HL-60/S4 (cell line): ENCODE measurements at regions not wholly inside any gene's neighbourhood (a gene's known extent, or its start where the extent isn't known, plus 50 kb on each side); places are given as distances from the start of the nearest gene placed in this dataset.
"Not testable (repeated sequence)": the region's sequence is repeated elsewhere in the genome, so short reads cannot be mapped to it uniquely, and the experiment has no call there.

Experiments
- in situ Hi-C: fragments of 300-500 bp; cut with MboI; formaldehyde crosslinking; loops from 2 replicates; pipeline ENCODE4 v1.14.3; 2022; ENCODE audit warnings: low sequenced_read_pairs

DNA sequence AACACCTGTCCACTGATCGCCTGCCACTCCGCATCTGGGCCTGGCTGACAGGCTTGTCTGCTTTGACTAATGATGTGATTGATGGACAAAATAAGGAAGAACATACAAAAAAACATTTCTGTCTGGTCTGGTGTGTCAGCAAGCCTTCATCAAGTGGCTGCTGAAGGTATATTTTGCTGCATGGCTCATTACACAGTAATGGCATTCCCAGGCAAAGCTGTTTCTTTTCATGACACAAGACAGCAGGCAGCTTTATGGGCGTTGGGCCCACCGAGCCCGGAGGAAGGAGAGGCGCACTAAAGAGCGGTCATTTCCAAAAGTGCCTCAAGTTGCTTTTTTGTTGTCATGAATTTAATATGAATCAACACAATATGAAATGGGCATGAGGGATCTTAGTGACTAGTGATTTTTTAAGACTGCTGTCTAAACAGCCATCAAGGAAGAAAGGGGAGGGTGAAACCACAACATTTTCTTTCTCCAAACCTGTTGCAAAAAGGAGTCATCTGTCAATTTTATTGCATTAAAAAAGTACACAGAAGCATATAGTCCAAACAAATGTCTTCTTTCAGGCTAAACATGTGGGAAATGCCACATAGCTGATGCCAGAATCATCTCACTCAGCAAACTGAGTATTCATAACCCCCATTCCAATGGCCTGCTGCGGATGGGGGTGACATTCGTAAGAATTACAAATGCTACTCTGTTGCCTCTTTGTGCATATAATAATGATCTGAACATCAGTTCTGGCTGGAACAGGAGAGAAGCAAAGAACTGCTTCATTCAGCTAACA lies 476.6 kb downstream of the ZNF536 start:
- in situ Hi-C loops: no loop called here

DNA sequence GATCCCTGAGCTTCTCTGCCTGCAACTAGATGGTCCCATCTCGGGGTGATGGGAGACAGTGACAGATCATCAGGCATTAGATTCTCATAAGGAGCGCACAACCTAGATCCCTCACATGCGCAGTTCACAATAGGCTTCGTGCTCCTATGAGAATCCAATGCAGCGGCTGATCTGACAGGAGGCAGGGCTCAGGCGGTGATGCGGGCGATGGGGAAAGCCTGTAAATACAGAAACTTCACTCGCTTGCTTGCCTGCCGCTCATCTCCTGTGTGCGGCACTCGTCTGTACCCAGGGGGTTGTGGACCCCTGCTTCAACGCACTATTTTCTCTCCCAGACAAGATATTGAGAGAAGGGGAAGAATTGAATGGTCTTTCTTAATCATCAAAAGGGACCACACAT lies 473.9 kb downstream of the ZNF536 start:
- in situ Hi-C loops: no loop called here

DNA sequence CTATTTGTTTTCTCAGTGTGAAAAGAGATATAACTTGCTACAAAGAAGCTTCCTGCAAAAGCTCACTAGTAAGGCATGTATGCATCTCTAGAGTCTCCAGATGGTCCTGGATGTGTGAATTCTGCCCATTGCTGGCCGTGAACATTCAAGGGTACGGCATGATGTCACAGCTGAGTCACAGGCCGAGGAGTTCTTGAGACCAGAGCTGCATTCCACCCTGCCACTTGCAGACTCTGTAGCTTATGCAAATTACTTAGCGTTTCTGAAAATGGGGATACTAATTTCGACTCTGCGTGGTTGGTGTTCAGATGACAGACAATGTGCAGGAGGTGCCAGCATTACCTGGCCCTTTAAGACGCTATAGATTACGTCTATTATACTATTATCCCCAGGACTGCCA lies 470.7 kb downstream of the ZNF536 start:
- in situ Hi-C loops: no loop called here

DNA sequence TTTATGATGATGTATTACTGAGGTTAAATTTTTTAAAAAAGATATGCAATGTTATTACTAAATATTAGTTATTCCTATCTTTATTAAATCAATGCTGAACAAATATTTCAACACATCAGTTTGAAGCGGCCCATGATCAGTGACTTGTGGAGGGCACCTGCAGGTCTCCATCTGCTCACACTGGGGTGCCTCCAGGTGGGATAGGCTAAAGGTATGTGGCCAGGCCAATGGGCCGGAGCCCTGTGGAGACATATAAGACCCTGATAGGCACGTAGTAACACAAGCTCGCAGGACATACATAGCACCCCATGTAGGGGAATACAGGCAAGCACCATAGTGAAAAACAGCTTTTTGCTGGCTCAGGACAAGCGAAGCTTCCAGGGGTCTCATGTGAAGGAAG lies 469.8 kb downstream of the ZNF536 start:
- in situ Hi-C loops: no loop called here

DNA sequence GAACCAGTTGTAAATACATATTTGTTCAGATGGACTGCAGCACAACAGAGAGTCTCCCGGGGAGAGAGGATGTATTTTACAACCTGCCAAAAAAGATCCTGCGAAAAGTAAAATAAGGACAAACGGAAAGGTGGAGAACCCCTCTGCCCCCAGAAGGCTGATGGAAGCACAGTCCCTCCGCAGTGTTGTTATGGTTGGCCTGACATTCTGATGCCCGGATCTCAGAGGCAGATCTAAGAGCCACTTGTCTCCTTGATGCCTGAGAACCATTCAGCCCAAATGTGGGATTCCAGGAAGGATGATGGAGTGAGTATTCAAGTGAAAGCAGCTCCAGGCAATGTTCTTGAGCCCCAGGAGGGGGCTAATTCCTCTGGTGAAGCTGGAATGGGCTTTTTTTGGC lies 458.7 kb downstream of the ZNF536 start:
- in situ Hi-C loops: no loop called here

DNA sequence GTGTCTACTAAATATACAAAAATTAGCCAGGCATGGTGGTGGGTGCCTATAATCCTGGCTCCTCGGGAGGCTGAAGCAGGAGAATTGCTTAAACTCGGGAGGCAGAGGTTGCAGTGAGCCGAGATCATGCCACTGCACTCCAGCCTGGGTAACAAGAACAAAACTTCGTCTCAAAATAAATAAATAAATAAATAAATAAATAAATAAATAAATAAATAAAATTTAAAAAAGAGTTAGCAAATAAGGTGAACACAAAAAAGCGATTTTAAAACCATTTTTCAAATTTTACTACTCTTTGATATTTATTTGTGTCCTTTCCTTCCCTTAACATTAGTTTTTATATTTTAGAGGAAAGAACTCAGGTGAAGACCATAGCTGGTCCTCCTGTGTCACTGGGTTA lies 453.3 kb downstream of the ZNF536 start:
- in situ Hi-C loops: not testable (repeated sequence)

DNA sequence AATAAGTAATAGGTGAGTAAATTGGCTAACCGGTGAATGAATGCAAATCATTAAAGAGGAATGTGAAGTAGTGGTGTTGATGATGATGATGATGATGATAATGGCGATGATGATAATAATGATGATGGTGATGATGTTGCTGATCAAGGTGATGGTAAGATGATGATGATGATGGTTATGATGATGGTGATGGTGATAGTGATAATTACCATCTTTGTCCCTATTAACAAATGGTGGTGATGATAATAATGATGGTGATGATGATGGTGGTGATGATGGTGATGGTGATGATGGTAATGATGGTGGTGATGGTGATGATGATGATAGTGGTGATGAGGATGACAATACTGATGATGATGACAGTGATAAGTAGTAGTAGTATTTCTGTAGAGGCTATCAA lies 452.6 kb downstream of the ZNF536 start:
- in situ Hi-C loops: no loop called here

DNA sequence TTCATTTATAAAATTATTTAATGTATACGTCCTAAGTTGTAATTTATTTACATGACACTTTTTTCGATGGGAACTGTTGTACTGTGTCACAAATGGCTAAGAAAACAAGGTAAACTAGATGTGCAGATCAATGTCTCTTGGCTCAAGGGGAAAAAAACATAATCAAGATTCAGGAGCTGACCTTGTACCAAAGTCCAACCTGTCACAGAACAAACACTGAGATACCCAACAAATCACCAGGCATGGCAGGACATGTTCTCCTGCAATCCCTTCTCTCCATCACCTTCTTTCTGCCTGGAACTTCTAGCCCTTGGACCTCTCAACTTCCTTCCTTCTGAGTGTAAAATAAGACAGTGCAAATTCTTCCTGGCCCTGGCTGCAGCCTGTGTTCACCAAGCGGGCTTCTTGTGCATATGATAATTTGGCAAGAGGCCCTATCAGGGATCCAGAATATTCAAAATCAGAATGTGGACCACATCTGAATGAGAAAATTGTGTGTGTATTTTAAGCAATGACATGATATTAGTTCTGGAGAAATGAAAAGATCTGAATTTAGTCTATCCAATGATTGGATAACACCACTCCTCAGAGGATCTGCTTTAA lies 445.9 kb downstream of the ZNF536 start:
- in situ Hi-C loops: no loop called here

DNA sequence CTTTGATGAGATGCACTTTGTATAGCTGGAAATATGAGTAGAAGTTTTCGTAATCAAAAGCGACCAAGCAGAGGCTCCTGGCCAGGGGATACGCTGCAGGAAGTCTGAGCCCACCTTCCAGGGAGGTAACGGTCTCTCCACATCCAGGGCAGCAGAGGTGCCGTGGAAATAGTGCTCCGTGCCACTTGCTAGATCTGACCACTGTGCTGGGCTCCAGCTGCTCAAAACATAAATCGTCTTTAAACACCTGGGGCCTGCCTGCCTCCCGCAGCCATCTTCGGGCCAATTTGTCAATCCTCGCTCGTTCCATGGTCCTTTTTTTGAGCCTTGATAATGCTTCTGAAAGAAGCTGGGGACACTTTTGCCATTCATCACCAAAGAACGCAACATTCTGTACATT lies 445.0 kb downstream of the ZNF536 start:
- in situ Hi-C loops: no loop called here

DNA sequence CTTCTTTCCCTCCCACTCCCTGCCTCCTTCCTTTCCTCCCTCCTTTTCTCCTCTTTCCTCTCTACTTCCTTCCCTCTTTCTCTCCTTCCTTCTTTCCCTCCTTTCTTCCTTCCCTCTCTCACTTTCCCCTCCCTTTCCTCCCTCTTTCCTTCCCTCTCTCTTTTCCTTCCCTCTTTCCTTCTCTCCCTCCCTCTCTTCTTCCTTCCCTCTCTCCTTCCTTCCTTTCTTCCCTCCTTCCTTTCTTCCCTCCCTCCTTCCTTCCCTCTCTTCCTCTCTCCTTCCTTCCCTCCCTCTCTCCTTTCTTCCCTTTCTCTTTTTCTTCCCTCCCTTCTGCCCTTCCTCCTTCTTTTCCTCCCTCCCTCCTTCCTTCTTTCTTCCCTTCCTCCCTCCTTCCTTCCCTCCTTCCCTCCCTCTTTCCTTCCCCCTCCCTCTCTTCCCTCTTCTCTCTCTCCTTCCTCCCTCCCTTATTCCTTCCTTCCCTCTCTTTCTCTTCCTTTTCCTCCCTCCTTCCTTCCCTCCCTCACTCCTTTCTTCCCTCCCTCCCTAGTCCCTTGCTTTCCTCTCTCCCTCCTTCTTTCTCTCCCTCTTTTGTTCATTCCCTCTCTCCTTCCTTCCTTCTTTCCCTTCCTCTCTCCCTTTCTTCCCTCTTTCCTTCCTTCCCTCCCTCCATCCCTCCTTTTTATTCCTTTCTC lies 443.9 kb downstream of the ZNF536 start:
- in situ Hi-C loops: no loop called here

DNA sequence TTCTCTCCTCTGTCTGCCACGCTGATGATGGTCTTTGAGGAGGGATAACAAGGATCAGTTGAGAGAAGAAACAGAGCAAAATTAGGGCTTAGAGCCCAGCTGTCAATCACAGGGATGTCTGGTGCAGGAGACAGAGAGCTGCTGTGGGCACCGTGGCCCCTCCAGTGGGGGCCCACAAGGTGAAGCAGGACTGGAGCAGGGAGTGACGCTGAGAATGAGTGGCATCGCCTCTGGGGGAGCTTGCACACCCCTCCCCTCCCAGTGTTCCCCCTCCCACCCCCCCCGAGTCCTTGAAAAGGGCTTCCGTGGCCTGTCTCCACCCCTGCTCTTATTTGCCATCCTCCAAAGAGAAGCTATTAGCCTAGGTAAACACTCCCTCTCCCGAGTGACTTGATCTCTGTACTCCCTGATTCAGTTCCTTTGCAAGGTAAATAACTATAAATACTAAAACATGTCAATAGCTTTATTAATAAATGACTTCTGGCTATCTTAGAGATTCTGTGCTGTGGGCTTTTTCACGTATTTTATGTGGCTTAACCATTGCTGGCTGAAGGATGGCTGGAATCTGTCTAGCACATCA lies 440.0 kb downstream of the ZNF536 start:
- in situ Hi-C loops: no loop called here

DNA sequence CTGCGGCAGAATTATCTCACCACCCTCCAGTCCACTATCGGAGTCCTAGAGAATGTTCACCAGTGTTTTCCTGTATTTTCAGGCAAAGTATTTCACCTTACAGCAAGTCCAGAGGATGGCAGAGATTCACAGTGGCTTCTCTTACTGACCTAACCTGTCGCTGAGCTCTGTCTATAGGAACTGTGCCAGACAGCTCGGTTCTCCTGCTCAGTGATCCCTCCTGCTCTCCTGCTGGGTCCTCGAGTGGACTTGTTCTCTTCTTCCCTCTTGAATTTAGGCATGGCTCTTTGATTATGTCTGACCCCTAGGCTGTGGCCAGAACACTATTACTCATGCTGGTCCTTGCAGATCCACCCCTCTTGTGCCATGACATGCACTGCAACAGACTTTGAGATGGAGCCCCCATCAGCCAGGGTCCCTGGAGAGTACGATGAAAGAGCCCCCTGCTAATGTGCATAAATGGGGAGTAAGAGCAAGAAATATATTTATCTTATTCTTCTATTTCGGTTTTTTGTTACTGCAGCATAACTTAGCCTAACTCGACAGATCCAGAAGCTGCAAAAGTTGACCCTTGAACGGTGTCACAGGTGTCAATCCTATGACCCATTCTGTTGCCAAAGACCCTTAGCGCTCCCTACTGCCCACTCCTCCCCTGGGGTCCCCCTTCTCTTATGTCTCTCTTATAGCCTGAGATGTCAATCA lies 439.4 kb downstream of the ZNF536 start:
- in situ Hi-C loops: no loop called here

DNA sequence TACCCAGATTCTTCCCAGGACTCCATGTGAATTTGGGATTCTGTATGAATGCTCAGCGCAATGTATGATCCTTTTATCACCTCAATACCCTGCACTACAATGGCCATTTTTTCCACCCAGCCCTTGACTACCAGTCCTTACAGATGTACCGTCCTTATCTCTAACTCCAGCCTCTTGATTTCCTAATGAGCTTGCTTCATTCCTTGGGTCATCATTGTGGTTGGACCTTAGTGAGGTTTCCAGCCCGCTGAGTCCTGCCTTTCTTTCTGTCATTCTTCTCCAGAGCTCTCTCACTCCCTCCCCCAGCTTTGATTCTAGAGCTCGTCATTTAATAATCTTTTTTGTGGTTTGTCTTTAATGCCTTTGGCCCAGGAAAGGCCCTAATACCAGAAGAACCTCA lies 438.5 kb downstream of the ZNF536 start:
- in situ Hi-C loops: no loop called here

DNA sequence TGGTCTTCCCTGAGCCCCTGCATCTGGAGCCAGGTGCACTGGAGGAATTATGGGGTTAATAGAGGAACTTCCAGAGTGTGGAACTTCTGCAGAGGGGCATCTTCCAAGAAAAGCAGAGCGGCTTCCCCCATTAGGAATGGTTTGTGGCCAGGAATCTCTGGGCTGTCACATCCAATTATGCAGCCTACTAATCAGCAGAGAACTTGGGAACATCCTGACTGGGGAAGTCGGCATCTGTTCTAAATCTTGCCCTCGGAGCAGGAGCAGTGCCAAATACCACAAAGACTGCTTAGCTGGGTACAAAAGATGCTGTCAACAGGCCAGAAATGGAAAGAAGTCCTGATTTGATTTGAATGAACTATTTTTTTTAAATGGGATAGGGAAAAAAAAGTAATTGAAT lies 435.1 kb downstream of the ZNF536 start:
- in situ Hi-C loops: no loop called here

DNA sequence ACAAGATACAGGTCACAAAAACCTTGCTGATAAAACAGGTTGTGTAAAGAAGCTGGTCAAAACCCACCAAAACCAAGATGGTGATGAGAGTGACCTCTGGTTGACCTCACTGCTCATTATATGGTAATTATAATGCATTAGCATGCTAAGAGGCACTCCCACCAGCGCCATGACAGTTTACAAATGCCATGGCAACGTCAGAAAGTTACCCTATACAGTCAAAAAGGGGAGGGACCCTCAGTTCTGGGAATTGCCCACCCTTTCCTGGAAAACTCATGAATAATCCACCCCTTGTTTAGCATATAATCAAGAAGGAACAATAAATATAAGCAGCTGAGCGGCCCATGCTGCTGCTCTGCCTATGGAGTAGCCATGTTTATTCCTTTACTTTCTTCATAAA lies 434.1 kb downstream of the ZNF536 start:
- in situ Hi-C loops: no loop called here

DNA sequence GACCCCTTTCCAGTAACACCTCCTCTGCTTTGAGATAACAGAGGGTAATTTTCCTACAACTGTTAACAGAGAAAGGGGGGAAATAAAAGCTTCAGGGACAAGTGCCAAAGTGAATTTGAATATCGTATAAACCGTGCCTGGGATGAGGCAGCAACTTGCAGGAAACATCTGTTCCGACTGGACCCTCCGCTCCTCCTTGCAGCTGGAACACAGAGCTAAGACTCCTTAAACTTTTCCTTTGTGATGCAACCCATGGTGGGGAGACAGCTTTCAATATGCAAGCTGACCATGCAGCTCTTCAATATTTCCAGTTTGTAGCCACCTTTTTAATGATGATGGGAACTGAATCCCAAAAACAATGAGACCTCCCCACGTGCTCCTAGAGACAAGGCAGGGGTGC lies 432.6 kb downstream of the ZNF536 start:
- in situ Hi-C loops: no loop called here

DNA sequence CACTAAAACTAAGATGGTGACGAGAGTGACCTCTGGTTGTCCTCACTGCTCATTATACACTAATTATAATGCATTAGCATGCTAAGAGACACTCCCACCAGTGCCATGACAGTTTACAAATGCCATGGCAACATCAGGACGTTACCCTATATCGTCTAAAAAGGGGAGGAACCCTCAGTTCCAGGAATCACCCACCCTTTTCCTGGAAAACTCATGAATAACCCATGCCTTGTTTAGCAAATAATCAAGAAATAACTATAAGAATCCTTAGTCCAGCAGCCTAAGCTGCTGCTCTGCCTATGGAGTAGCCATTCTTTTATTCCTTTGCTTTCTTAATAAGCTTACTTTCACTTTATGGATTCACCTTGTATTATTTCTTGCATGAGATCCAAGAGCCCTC lies 432.1 kb downstream of the ZNF536 start:
- in situ Hi-C loops: not testable (repeated sequence)

DNA sequence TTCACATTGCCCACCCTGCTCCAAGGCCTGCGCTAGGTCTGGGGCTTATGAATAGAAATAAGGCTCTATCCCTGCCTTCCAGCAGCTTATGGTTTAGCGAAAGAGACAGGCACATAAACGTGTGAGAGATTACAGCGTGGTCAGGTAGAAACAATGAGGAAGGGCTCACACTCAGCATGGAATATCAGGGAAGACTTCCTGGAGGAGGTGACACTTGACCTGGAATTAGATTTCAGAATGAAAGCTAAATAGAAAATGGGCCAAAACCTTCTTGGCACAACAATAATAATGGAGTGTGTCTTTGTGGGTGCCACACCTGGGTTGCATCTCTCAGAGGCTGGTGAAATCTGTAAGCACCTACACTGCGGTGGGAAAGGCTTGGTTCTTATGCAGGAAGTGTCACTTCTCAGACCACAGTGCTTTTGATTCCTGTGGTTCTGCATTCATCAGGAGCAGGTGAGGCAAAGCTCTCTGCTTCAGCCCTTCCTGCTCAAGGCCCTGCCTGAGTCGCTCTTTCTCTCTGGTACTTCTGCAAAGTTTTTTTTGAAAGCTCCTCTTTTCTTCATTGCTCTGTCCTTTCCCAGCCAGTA lies 430.3 kb downstream of the ZNF536 start:
- in situ Hi-C loops: no loop called here

DNA sequence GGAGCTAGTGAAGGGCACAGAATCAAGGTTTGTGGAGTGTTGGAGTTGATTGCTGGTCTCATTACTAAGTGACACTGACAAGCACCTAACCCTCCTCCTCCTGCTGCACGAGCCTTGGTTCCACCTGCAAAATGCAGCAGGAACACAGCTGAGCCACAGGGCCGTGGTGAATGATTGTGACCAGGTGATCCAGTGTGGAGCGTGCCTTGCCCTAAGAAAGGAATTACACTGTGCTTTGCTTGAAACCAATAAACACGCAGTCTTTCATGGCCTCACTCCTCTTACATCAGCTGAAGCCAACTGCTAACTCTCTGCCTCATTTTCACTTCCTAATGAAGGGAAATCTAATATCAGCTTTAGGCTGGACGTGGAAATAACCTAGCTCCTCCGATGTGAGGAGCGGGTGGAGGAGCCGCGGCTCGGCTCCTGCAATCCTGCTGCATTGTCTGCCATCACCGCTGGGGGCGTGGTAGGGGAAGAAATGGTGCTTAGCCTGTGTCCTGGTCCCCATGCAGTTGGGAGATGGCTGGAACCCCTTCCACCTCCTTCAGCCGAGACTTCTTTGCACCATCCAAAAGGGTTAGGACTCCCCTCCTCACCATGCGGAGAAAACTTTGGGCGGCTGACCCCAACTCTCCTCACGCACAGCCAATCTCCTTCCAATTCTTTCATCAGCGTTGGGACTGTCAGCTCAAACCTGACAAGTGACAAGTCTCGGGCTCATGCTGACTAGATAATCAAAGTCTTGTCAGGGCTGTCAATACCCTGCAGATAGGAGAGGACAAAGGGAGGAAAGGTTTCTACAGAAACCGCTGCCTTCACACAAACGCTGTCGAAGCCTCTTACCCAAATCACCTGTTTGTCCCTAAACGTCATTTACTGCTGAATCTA lies 427.9 kb downstream of the ZNF536 start:
- in situ Hi-C loops: loop anchor here (25.0 kb wide), 1 partner anchor 562 kb away; no protein-coding TSS in a partner anchor

DNA sequence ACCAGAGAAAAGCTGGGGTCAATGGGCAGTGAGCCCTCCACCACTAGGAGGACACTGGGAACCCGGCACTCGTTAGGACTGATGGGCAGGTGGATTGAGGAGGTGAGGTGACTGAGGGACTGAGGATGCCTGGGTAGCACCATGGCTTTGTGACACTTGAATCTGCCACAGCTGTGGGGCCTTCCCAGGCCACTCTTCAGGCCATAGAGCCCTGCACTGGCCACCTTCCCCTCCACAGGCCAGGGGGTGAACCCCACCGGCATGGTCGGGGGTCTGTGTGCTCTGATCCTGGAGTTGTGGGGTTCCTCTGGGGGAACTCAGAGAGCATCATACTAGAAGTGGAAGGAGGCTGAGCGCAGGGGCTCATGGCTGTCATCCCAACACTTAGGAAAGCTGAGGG lies 423.5 kb downstream of the ZNF536 start:
- in situ Hi-C loops: loop anchor here (25.0 kb wide), 1 partner anchor 567 kb away; no protein-coding TSS in a partner anchor
